Suppressor macrophage treated with lipopolysaccharide for 1 hour (primary cell): ENCODE measurements at regions not wholly inside any gene's neighbourhood (a gene's known extent, or its start where the extent isn't known, plus 50 kb on each side); places are given as distances from the start of the nearest gene placed in this dataset.

Source experiments
- DNase-seq, 3 donors: peaks; one replicate each; pipeline ENCODE4 v3.0.0-alpha.2; 2020 to 2022

DNA sequence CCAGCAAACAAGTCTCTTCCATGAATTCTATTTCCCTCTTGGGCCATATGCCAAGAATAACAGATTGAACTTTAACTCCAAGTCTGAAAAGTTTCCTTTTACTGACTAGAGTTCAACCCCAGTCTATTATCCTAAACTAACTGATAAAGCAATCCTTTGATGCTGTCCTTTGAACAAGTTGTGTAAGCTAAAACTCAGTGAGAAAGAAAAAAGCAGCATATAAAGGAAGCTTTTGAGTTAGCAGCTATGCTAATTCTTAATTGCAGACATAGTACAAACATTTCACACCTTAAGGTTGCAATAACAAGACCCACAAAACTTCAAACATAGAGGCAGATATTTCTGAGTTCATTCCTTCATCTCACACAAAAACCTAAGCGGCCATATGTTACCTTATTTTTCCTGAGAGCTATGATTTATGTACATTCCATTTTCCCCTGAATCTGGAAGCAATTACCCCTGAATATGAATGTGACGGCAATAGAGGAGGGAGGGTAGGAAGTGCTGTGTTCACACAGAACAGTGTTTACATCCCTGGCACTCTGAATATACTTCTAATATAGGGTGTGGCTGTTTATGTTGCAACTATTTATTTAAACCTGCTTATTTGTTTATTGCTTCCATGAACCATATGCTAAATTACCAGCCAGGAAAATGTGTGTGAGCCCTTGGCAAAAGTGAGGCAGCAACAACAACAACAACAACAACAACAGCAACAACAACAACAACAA lies 180.6 kb downstream of the IRS1 start:
- no peak for DNase-seq

DNA sequence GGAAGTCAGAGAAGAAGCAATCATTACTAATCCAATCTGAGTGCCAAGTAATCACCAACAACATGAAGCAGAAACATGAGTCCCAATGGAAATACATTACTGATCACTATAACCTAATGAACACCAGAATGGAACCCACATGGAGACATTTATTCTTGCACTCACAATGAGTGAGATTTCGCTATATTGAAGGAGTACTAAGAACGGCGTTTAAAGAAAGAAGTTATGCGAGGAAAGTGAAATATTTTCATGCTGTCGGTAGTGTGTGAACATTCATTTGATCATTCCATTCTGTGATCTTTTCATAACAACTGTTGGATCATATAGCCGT lies 181.1 kb downstream of the IRS1 start:
- no peak for DNase-seq

DNA sequence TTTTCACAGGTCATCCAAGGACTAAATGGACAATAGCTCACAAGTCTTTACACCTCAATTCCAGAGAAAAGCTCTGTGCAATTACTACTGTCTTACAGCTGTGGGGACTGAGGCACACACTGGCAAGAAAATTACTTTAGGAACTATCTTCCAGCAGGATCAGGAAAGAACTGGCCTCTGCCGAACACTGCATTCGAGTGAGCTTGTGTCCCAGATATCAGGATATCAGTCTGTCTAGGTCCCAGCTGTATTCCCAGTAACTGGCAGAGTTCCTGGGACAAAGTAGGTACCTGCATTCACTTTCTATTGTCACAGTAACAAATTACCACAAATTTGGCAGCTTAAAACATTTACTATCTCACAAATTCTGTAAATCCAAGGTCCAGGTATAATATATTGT lies 183.7 kb downstream of the IRS1 start:
- no peak for DNase-seq

DNA sequence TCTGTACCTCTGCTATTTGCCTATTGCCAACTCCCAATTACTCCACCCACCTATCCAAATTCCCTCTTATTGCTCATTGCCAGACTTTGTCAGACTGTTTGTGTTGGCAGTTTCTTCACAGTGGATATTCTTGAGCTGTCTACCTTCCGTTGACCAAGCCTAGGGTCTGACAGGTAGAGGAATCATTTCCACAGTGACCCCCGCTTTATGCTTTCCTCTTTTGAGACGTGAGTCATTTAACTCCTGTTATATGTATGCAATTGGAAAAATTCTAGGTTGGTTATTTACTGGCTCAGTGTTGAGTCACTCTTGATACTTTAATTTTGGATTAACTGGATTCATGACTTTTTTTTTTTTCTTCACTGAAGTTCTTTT lies 187.7 kb downstream of the IRS1 start:
- no peak for DNase-seq

DNA sequence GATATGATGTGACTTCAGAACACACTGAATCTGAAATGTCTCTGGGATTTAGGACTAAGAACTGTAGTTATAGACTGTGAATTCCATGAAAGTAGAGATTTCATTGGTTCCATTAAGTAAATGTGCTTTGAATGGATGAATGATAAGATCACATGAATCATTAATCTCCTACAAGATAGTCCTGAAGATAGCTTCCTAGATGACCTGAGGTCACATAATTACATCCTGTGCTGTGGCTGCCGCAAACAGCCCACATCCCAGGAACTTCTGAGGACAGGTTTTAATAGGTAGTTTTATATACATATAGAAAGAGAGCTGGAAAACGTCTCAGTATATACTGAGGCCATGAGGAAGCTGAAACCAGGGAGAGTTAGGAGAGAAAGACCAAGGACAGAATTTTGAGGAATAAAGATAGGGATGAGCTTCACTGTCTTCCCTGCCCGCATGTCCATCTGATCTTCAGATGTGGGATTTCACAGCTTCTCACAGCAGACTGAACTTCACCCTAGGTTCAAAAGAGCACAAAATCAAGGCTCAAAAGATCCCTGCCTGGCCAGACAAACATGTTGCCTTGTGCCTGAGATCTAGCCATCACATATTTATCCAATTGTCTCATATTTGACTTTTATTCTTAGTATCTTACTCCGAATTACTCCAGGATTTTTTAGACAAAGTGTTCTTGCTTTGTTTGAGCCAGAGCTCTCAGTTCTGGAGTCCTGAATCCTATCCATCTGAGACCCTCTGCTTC lies 188.2 kb downstream of the IRS1 start:
- no peak for DNase-seq

DNA sequence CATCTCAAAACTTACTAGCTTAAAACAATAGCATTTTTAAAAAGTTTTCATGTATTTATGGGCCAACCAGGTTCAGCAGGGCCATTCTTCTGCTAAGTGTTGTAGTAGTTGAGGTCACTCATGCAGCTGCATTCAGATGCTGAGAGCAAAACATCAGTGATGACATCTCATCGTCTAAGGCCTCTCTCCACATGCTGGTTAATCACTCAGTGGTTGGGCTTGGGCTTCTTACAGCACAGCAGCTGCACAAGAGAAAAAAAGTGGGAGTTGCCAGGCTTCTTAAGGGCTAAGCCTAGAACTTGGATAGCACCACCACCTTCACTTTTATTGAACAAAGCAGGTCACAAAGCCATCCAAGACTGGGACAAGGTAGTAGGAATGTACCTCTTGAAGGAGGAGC lies 190.3 kb downstream of the IRS1 start:
- no peak for DNase-seq

DNA sequence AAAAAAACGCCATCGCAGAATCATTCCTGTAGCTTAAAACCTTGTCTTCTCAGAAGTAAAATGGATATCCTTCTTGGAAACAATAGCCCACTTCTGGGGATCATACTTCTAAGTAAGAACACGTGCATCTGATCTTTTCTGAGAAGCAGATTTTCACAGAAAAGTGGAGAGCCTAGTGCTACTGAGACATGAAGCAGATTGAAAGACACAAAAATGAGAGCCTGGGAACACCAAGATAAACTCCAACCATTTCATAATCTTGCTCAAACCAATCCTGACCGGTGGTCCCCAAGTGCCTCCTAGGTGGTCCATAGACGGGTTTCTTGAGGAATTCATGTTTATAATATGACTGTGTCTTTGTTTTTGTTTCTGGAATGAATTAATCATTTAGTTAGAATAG lies 191.2 kb downstream of the IRS1 start:
- no peak for DNase-seq

DNA sequence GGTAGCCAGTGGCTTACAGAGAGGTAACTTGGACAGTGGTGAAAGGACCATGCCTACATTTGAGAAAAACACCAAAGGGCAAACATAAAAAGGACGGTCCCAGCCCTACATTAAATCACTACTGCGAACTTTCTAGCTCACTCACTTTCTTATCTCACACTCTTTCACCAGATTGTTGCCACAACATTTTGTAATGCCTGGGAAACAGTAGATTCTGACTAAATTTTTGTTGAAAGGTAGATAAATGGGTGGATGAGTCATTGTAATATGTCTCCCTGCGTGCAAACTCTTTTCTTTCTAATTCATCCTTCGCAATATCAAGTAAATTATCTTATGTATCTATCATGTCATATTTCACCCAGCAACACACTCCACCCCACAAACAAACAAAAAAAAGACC lies 192.2 kb downstream of the IRS1 start:
- no peak for DNase-seq

DNA sequence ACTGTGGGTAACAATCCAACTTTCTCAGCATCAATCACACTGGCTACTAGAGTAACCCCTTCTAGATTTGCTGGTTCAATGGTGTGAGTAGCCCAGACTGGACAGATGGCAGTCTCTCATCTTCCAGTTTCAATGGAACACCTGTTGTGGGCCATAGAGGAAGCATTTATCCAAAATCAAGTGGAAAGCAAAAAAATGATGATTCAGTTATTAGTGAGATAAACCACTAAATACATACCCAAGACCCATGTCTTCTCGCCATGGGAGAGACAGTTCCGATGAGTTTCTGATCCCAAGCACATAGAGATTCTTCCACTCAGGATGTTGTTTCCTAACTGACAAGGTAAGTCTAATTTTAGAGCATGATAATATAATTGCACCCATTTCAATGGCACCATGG lies 194.0 kb downstream of the IRS1 start:
- DNase-seq: no peak

DNA sequence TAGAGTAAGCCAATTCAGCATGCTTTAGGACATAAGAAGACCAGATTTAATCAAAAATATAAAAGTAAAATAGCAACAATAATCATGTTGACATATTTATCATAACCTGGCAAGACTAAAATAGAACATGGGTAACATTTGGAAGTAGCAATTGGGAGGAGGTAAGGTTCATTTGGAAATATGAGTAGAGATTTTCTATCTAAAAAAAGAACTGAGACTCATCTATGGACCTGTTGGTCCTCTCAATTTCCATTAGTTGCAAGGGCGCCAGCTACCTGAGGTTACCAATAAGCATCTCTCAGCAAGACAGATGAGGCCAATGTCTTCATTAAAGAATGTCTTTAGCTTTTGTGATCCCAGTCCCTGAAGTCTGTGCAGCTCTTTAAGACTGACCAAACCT lies 196.0 kb downstream of the IRS1 start:
- no peak for DNase-seq

DNA sequence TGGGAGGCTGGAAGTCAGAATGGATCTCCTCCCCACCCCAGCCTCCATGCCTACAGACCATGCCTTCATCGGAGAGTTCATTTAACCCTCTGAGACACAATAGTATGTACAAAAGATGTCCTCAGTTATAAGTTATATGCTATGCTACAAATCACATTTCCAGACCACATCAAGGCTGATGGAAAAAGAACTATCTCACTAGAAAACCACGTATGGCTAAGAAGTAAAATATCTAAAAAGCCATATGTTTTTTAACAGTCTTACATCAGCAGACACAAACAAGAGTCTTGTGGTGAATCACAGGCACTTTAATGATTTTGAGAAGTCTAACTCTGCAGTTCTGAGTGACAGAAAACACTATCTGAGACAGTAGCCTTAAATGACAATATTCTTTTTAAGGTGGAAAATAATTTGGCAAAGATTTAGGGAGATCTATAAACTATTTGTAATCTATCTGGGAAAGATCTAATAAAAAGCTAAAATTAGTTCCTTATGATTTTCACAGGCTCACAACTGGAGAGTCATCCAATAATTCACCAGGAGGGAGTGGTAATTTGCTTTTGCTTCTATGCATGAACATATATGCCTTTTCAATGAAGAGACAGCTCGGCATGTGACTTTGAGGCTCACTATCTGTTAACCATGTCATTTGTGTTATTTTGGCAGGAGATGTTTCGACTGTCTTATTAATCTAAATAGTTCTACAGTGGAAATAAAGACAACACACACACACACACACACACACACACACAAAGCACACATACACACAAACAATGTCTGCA lies 197.5 kb downstream of the IRS1 start:
- DNase-seq: no peak

DNA sequence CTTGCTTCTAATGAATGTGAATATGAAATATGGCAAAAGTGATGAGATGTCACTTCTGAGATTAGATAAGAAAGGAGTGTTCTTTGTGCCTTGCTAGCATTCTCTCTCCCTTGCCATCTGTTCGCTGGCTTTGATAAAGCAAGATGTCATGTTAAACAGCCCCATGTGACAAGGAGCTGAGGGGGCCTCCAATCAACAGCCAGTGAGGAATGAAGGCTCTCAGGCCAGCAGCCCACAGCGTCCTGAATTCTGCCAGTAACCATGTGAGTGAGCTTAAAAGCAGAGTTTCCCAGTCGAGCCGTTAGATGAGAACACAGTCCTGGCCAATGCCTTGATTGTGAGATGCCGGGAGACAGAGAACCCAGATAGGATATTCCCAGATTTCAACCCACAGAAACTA lies 198.8 kb downstream of the IRS1 start:
- no peak for DNase-seq

DNA sequence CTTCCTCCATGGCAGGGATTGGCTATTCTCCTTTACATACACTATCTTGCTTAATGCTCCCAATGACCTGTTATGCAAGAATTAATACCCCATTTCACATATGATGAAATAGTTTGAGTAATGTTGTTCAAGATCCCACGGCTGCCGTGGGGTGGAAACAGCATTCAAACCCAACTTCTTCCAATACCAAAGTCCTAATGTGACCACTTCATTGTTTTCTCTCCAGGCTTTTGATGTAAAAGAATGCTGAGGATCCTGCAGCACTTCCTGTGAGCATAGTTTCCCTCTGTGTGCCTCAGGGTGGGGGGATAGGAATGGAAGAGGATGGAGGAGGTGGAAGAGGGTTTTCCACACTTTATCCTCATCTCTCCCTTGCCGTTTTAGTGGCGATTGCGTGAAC lies 199.4 kb downstream of the IRS1 start:
- DNase-seq: no peak

DNA sequence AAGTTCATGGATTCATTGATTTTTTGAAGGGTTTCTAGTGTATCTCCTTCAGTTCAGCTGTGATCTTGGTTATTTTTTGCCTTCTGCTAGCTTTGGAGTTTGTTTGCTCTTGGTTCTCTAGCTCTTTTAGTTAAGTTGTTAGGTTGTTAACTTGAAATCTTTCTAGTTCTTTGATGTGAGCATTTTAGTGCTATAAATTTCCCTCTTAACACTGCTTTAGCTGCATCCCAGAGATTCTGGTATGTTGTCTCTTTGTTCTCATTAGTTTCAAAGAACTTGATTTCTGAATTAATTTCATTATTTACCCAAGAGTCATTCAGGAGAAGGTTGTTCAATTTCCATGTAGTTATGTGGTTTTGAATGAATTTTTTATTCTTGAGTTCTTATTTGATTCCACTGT lies 210.6 kb downstream of the IRS1 start:
- DNase-seq: no peak

DNA sequence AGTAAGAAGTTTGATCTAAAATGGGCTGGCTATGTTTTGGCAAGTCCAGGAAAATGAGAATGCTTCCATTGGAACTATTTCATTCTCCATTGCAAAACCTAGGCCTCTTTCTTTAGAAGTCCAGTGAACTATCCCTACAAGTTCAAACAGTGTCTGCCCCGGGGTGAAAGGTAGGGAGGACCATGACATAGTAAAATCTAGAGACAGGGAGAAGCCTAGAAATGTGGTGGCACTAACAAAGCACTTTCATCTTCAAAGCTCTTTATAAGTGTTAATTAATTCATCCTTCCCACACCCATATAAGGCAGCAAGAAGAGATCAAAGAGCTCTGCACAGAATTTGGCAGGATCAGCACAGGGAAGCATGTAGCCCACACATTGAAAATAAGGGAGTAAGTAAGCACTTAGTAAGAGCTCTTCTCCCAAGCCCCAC lies 214.5 kb downstream of the IRS1 start:
- no peak for DNase-seq

DNA sequence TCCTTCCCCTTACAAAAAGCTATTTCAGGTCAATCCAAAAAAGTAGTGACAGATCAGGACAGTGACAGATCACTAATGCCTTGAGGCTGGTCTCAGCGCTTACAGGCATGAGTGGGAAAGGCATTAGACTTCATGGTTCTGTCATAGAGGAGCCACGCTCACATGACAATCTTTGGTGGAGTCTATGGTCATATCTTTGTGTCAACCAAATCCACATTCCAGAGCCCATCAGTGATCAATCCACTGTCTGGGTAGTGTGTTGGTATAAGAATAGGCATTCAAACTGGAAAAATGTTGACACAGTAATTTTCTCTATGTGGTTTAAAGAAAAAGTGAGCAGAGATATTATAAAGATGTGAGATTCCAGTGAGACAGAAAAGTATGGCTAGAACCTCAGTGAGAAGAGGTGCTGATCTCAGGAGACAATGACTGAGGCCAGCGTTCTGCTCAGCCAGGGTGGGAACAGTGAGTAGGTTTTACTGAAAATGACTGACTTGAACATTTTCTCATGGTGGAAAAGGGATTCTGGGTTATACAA lies 215.0 kb downstream of the IRS1 start:
- DNase-seq: no peak

DNA sequence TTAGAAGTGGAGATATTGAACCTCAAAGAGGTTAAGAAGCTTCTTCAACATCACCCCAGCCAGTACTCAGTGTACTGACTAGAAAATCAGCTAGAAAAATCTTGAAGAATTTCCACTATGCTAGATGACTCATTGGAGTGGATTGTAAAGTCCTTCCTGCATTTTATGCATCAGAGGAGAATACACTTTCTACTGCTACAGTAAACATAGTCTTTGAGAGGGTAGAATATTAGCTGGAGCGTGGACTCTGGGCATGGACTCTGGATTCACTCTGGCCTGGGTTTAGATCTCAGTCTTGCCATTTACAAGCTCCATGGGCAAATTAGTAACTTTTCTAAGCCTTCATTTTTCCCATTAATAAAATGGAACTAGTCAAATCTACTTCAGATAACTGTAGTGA lies 215.9 kb downstream of the IRS1 start:
- no peak for DNase-seq

DNA sequence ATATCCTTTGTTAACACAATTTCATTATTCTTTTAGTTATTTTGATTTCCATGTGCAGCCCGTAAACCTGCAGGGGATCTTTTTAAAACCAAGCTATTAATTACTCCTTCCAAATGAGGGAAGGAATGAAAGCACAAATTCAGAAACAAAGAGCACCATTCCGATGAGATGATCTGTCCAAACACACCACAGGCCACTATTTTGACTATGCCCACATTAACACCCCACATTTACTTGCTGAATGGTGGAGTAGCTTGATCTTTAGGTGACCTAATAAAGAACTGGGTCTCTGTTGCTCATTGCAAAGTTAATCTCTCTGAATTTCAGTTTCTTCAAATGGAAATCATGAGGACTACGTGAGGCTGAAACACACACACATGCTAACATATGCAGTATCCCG lies 218.0 kb downstream of the IRS1 start:
- no peak for DNase-seq

DNA sequence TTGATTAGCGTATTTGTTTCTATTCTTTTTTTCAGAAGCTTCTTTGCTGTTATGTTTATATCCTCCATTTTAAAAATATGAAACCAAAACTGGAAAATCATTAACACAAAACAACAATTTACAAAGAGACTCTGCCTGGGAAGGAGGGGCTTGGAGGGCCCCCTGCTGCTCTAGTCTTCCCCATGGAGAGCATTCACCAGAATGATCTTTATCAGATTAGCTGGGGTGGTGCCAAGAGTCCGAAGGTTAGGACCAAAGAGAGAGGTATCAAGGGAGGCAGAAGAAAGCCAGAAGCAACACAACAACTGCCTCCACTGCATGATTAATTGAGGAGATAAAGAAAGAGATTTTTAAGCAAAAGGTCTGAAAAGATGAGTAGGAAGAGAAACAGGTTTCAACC lies 218.6 kb downstream of the IRS1 start:
- DNase-seq: no peak

DNA sequence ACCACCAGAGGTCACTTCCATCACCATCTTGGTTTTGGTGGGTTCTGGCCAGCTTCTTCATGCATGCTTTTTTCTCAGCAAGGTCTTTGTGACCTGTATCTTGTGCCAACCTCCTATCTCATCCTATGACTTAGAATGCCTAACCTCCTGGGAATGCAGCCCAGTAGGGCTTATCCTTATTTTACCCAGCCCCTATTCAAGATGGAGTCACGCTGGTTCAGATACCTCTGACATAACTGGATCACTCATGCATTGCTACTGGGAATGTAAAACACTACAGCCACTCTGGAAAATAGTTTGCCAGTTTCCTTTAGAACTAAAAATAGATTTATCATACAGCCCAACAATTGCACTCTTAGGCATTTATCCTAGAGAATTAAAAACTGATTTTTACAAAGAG lies 219.2 kb downstream of the IRS1 start:
- no peak for DNase-seq

DNA sequence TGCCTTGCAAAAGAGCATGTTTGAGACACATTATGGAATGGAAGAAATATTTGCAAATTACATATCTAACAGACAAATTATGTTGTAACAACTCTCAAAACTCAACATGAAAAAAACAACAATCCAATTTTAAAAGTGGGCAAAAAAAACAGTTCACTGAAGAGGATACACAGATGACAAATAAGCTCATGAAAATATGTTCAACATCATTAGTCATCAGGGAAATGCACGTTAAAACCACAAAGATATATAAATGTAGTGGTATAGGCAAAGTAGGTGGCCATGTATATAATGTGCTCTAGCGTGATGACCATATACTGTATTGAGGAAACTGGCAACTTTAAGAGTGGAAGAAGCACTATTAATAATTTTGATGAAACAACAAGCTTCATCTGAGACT lies 220.1 kb downstream of the IRS1 start:
- DNase-seq: no peak

DNA sequence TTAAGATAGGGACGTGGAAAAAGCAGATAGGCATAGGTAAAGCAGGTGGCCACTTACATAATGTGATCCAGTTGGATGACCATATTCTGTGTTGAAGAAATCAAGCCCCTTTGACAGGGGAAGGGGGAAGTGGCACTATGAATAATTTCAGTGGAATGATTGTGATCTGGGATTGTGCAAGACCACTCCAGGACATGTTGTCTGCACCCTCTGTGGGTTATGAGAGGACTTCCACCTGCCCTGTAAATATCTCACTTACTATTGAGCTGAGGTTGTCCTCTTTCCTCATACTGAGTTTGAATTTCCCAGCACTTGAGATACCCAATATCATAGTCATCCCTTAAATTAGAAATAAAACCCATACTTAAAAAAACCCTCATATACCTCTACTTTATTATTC lies 220.7 kb downstream of the IRS1 start:
- DNase-seq: no peak

DNA sequence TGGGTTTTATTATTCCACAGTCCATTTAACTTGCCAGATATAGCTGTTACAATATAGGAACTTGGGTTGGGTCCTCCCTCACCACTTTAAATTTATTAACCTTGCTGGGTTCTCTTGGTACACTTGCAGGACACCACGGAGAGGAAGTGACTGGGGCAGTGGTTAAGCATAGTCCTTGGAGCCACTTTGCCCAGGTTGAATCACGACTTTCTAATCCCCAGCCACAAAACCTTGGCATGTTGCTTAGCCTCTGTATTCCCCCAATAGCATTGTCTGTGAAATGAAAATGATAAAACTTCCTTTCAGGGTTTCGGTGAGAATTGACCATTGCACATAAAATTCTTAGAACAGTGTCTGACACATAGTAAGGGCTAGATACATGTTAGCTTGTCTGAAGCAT lies 221.2 kb downstream of the IRS1 start:
- no peak for DNase-seq

DNA sequence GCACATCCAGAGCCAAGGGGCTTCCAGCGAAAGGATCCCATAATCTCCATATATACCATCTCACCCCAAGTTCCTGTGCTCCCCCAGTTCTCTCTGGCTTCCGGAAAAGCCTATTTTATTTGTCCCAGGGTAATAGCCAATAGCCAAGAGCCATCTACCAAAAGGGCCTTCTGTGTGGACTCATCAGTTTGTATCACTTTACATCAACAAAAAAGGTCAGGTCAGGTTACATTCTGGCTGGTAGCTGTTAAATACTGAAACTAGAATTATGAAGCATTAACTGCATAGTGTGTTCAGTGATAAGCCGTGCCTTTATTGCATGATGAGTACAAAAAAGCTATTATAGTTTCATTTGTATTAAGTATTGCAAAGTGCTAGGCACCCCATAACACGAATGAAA lies 223.7 kb downstream of the IRS1 start:
- DNase-seq: no peak
